ENCODE measurements at regions not wholly inside any gene's neighbourhood (a gene's known extent, or its start where the extent isn't known, plus 50 kb on each side); places are given as distances from the start of the nearest gene placed in this dataset.

DNA sequence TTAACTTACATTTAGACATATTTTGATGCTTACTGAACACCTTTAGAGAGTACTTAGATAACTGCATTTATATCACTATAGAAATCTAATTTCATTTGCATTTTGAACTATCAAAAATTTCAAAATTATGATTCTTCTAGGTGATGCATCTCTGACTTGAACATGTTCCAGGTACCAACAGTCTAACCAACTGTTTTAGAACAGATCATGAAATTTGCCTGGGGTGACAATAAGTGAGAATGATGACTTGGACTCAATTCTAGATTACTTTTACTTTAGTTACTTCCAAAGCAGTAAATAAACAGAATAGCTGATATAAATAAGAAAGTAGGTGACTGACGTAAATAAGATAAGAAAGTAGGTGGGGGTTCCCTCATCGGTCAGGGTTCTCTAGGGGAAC is 307.8 kb downstream of the BCHE start:
- POLR2A ChIA-PET, result no interaction called here
- H3K27me3 ChIP-seq (ENCODE audit: control insufficient read depth in 1 of 2, insufficient read depth in 2 of 2, low read length in 2 of 2), result no peaks in the 10 kb centered on the region
- no peak for ATAC-seq (ENCODE audit: poor library complexity)
- H3K4me1 ChIP-seq (ENCODE audit: insufficient read depth, low read length), result no peaks in the 10 kb centered on the region
- Mint-ChIP-seq H3K27ac (no peak overlapping the region), H3K4me3 (no peak overlapping the region), H3K27me3 (no peaks in the 10 kb centered on the region), H3K36me3 (ENCODE audit: low read depth) (no peaks in the 10 kb centered on the region), H3K9me3 (peaks cover 3% of the 10 kb centered on the region), H3K4me1 (ENCODE audit: low read depth) (no peaks in the 10 kb centered on the region)
- CTCF ChIA-PET, result no interaction called here
- no peaks in the 10 kb centered on the region for H3K36me3 ChIP-seq (ENCODE audit: insufficient read depth, low read length)
- intact Hi-C loops (cut with DNase I, micrococcal nuclease), result no loop called here
- no peak for DNase-seq
- TF ChIP-seq, protein P1, sequence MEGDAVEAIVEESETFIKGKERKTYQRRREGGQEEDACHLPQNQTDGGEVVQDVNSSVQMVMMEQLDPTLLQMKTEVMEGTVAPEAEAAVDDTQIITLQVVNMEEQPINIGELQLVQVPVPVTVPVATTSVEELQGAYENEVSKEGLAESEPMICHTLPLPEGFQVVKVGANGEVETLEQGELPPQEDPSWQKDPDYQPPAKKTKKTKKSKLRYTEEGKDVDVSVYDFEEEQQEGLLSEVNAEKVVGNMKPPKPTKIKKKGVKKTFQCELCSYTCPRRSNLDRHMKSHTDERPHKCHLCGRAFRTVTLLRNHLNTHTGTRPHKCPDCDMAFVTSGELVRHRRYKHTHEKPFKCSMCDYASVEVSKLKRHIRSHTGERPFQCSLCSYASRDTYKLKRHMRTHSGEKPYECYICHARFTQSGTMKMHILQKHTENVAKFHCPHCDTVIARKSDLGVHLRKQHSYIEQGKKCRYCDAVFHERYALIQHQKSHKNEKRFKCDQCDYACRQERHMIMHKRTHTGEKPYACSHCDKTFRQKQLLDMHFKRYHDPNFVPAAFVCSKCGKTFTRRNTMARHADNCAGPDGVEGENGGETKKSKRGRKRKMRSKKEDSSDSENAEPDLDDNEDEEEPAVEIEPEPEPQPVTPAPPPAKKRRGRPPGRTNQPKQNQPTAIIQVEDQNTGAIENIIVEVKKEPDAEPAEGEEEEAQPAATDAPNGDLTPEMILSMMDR (IDR thresholded peaks at IDR 0.05), result no peak
- H3K4me3 ChIP-seq (ENCODE audit: low read length), result no peak overlapping the region
- no peaks in the 10 kb centered on the region for H3K9me3 ChIP-seq (ENCODE audit: control insufficient read depth in 1 of 2, insufficient read depth in 1 of 2, low read length in 2 of 2)
- H3K27ac ChIP-seq (ENCODE audit: low read depth in 1 of 2, low read length in 2 of 2), result no peak overlapping the region

DNA sequence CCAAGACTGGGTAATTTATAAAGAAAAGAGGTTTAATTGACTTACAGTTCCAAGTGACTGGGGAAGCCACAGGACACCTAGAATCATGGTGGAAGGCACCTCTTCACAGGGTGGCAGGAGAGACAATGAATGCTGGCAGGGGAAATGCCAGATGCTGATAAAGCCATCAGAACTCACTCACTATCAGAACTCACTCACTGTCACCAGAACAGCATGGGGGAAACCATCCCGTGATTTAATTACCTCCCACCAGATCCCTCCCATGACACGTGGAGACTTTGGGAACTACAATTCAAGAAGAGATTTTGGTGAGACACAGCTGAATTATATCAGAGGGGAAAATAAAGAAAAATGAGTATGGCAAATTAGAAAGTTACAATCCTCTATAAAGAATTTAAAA is 310.9 kb downstream of the BCHE start:
- no peaks in the 10 kb centered on the region for H3K36me3 Mint-ChIP-seq (ENCODE audit: low read depth)
- no peaks in the 10 kb centered on the region for H3K27me3 Mint-ChIP-seq
- no peak overlapping the region for H3K4me3 Mint-ChIP-seq
- Histone ChIP-seq H3K9me3 (ENCODE audit: control insufficient read depth in 1 of 2, insufficient read depth in 1 of 2, low read length in 2 of 2) (no peaks in the 10 kb centered on the region), H3K27me3 (ENCODE audit: control insufficient read depth in 1 of 2, insufficient read depth in 2 of 2, low read length in 2 of 2) (no peaks in the 10 kb centered on the region), H3K36me3 (ENCODE audit: insufficient read depth, low read length) (no peaks in the 10 kb centered on the region), H3K27ac (ENCODE audit: low read depth in 1 of 2, low read length in 2 of 2) (no peak overlapping the region), H3K4me3 (ENCODE audit: low read length) (no peak overlapping the region), H3K4me1 (ENCODE audit: insufficient read depth, low read length) (no peaks in the 10 kb centered on the region)
- no peak for ATAC-seq (ENCODE audit: poor library complexity)
- TF ChIP-seq, protein P1 (IDR thresholded peaks at IDR 0.05), result no peak
- ChIA-PET POLR2A (no interaction called here), CTCF (no interaction called here)
- DNase-seq, result no peak
- H3K9me3 Mint-ChIP-seq, result peaks cover 7% of the 10 kb centered on the region
- no peaks in the 10 kb centered on the region for H3K4me1 Mint-ChIP-seq (ENCODE audit: low read depth)
- H3K27ac Mint-ChIP-seq, result no peak overlapping the region
- intact Hi-C loops (cut with DNase I, micrococcal nuclease), result no loop called here

DNA sequence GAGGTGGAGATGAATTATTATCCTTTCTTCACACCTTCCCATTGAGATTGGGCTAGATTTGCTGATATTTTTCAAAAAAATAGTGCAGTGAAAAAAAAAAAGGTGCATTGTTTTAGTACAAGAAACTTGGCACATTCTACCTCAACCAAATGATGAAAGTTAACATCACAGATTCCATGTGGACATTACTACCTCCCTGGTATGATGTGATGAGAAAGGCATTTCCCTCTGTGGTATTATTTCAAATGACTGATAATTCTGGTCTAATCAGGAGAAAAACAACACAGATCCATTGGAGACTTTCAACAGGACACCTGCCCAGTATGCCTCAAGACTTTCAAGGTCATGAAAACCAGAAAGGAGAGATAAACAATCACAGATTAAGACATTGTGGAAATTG is 313.4 kb downstream of the BCHE start:
- Mint-ChIP-seq H3K9me3 (peaks cover 9% of the 10 kb centered on the region), H3K27ac (no peak overlapping the region), H3K4me1 (ENCODE audit: low read depth) (no peaks in the 10 kb centered on the region), H3K27me3 (no peaks in the 10 kb centered on the region), H3K36me3 (ENCODE audit: low read depth) (no peaks in the 10 kb centered on the region), H3K4me3 (no peak overlapping the region)
- Histone ChIP-seq H3K4me1 (ENCODE audit: insufficient read depth, low read length) (no peaks in the 10 kb centered on the region), H3K4me3 (ENCODE audit: low read length) (no peak overlapping the region), H3K36me3 (ENCODE audit: insufficient read depth, low read length) (no peaks in the 10 kb centered on the region), H3K27me3 (ENCODE audit: control insufficient read depth in 1 of 2, insufficient read depth in 2 of 2, low read length in 2 of 2) (no peaks in the 10 kb centered on the region), H3K27ac (ENCODE audit: low read depth in 1 of 2, low read length in 2 of 2) (no peak overlapping the region), H3K9me3 (ENCODE audit: control insufficient read depth in 1 of 2, insufficient read depth in 1 of 2, low read length in 2 of 2) (no peaks in the 10 kb centered on the region)
- TF ChIP-seq, protein P1 (IDR thresholded peaks at IDR 0.05), result no peak
- ATAC-seq (ENCODE audit: poor library complexity) (no peak), DNase-seq (no peak)
- ChIA-PET POLR2A (no interaction called here), CTCF (no interaction called here)
- intact Hi-C loops (cut with DNase I, micrococcal nuclease), result no loop called here

All from CD4-positive, alpha-beta T cell (primary cell).